ENCODE measurements at regions not wholly inside any gene's neighbourhood (a gene's known extent, or its start where the extent isn't known, plus 50 kb on each side); places are given as distances from the start of the nearest gene placed in this dataset.

DNA sequence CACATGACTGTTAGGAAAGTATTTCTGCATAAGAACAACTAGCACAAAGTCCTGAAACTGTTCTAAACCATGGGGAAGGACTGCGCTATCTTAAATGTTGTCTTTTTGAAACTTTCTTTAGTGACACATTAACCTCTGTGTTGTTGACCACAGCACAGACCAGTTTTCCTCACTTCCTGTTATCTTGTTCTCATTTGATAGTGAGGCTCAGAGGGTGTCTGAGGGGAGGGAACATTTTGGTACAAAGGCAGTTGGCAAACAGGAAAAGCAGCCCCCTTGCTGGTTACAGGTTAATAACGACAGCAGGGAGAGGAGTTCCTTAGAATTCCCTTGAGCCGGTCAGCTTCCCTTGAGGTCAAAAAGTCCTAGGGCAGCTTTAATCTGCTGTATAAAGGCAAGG is 143.5 kb upstream of the BMP2 start:
- Mint-ChIP-seq H3K4me1 (ENCODE audit: low read depth, unreplicated experiment) (no peaks in the 10 kb centered on the region), H3K4me3 (ENCODE audit: unreplicated experiment) (no peak overlapping the region), H3K27ac (ENCODE audit: unreplicated experiment) (no peak overlapping the region), H3K36me3 (ENCODE audit: unreplicated experiment) (no peaks in the 10 kb centered on the region), H3K9me3 (ENCODE audit: unreplicated experiment) (no peaks in the 10 kb centered on the region), H3K27me3 (ENCODE audit: unreplicated experiment) (no peaks in the 10 kb centered on the region)
- no peak for DNase-seq
- TF ChIP-seq, protein P1, sequence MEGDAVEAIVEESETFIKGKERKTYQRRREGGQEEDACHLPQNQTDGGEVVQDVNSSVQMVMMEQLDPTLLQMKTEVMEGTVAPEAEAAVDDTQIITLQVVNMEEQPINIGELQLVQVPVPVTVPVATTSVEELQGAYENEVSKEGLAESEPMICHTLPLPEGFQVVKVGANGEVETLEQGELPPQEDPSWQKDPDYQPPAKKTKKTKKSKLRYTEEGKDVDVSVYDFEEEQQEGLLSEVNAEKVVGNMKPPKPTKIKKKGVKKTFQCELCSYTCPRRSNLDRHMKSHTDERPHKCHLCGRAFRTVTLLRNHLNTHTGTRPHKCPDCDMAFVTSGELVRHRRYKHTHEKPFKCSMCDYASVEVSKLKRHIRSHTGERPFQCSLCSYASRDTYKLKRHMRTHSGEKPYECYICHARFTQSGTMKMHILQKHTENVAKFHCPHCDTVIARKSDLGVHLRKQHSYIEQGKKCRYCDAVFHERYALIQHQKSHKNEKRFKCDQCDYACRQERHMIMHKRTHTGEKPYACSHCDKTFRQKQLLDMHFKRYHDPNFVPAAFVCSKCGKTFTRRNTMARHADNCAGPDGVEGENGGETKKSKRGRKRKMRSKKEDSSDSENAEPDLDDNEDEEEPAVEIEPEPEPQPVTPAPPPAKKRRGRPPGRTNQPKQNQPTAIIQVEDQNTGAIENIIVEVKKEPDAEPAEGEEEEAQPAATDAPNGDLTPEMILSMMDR (IDR thresholded peaks at IDR 0.05; ENCODE audit: partially characterized antibody, unreplicated experiment) = no peak

DNA sequence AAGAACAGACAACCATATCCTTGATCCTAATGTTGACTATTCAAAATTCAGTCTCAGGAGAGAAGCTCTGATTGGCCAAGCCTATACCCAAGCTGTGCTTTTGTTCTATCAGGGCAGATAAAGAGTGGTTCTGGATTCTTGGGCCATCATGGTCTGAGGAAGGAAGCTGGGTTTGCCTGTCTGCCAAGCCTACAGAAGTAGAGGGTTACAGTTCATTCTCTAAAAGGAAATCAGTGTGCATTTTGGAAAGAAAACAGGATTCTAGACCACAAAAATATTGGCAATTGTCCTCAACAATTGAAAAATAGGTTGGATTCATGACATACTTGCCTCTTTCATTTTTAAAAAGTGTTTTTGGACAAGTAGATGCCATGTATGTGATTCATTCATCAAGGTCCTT is 145.4 kb upstream of the BMP2 start:
- TF ChIP-seq, protein P1 (IDR thresholded peaks at IDR 0.05; ENCODE audit: partially characterized antibody, unreplicated experiment) = no peak
- Mint-ChIP-seq H3K4me3 (ENCODE audit: unreplicated experiment) (no peak overlapping the region), H3K36me3 (ENCODE audit: unreplicated experiment) (no peaks in the 10 kb centered on the region), H3K9me3 (ENCODE audit: unreplicated experiment) (no peaks in the 10 kb centered on the region), H3K4me1 (ENCODE audit: low read depth, unreplicated experiment) (no peaks in the 10 kb centered on the region), H3K27me3 (ENCODE audit: unreplicated experiment) (no peaks in the 10 kb centered on the region), H3K27ac (ENCODE audit: unreplicated experiment) (no peak overlapping the region)
- no peak for DNase-seq

GRCh38 chr20:6618051-6618450 is 149.4 kb upstream of the BMP2 start:
- no peaks in the 10 kb centered on the region for H3K4me1 Mint-ChIP-seq (ENCODE audit: low read depth, unreplicated experiment)
- DNase-seq = no peak
- H3K27ac Mint-ChIP-seq (ENCODE audit: unreplicated experiment) = no peak overlapping the region
- no peaks in the 10 kb centered on the region for H3K9me3 Mint-ChIP-seq (ENCODE audit: unreplicated experiment)
- TF ChIP-seq, protein P1 (IDR thresholded peaks at IDR 0.05; ENCODE audit: partially characterized antibody, unreplicated experiment) = no peak
- no peaks in the 10 kb centered on the region for H3K36me3 Mint-ChIP-seq (ENCODE audit: unreplicated experiment)
- peaks cover 2% of the 10 kb centered on the region for H3K27me3 Mint-ChIP-seq (ENCODE audit: unreplicated experiment)
- no peak overlapping the region for H3K4me3 Mint-ChIP-seq (ENCODE audit: unreplicated experiment)

- TF ChIP-seq, protein P1 (IDR thresholded peaks at IDR 0.05; ENCODE audit: partially characterized antibody, unreplicated experiment) = no peak
- DNase-seq = no peak
- no peak overlapping the region for H3K27ac Mint-ChIP-seq (ENCODE audit: unreplicated experiment)
- H3K36me3 Mint-ChIP-seq (ENCODE audit: unreplicated experiment) = no peaks in the 10 kb centered on the region
- H3K4me3 Mint-ChIP-seq (ENCODE audit: unreplicated experiment) = no peak overlapping the region
- no peaks in the 10 kb centered on the region for H3K4me1 Mint-ChIP-seq (ENCODE audit: low read depth, unreplicated experiment)
- H3K9me3 Mint-ChIP-seq (ENCODE audit: unreplicated experiment) = peaks cover 2% of the 10 kb centered on the region
- peaks cover 2% of the 10 kb centered on the region for H3K27me3 Mint-ChIP-seq (ENCODE audit: unreplicated experiment)
Measured at GRCh38 chr20:6616421-6616820, 151.1 kb upstream of the BMP2 start.

DNA sequence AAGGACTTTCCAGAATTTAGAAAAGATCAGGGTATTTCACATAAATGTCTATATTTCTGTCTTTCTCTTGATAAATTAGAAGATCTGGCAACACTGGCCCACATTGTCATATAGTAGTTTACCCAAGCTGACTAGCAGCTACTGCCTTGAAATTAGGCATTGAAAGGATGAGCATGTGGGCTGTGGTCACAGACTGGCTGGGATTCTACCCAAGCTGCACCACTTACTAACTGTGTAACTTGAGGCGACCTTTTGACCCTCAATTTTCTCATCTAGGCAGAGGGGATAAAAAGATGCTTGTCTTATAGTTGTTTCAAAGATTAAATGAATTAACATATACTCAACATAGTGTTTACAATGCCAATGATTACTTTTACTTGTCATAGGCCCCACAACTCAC is 152.7 kb upstream of the BMP2 start:
- no peaks in the 10 kb centered on the region for H3K4me1 Mint-ChIP-seq (ENCODE audit: low read depth, unreplicated experiment)

More for the DNA sequence above, 152.7 kb upstream of the BMP2 start:
- Mint-ChIP-seq H3K27ac (ENCODE audit: unreplicated experiment) (no peak overlapping the region), H3K9me3 (ENCODE audit: unreplicated experiment) (peaks cover 2% of the 10 kb centered on the region), H3K27me3 (ENCODE audit: unreplicated experiment) (peaks cover 2% of the 10 kb centered on the region), H3K36me3 (ENCODE audit: unreplicated experiment) (no peaks in the 10 kb centered on the region), H3K4me3 (ENCODE audit: unreplicated experiment) (no peak overlapping the region)
- DNase-seq = no peak
- TF ChIP-seq, protein P1 (IDR thresholded peaks at IDR 0.05; ENCODE audit: partially characterized antibody, unreplicated experiment) = no peak

Measured in glutamatergic neuron (in vitro differentiated cells).